ENCODE measurements at regions not wholly inside any gene's neighbourhood (a gene's known extent, or its start where the extent isn't known, plus 50 kb on each side); places are given as distances from the start of the nearest gene placed in this dataset.

DNA sequence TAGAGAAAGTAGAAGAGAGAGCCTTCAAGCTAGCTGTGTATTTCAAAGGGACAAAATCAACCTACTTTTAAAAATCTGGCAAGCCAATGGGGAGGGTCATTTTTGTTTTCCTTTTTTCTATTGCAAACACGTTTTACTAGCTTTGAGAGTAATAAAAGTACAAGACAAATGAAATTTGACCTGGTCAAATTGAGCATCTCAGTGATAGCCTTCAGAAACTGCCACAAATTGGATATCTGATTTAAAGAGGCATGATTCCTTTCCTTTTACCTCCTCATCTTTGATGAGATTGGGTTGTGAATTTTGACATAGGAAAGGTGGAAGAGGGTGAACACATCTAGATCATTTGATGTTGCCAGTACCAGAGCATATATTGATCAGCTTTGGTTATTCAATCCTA, 53.6 kb upstream of the RBMS3 start:
- no peak for TF ChIP-seq EED (IDR thresholded peaks at IDR 0.05; ENCODE audit: low read depth)
- no peak for TF ChIP-seq NFIC (IDR thresholded peaks at IDR 0.05; ENCODE audit: low read depth, low read length)
- no peak for TF ChIP-seq NFYA (IDR thresholded peaks at IDR 0.05; ENCODE audit: borderline replicate concordance, low read depth, low read length)
- TF ChIP-seq, protein P1, sequence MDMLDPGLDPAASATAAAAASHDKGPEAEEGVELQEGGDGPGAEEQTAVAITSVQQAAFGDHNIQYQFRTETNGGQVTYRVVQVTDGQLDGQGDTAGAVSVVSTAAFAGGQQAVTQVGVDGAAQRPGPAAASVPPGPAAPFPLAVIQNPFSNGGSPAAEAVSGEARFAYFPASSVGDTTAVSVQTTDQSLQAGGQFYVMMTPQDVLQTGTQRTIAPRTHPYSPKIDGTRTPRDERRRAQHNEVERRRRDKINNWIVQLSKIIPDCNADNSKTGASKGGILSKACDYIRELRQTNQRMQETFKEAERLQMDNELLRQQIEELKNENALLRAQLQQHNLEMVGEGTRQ (IDR thresholded peaks at IDR 0.05; ENCODE audit: borderline replicate concordance, low read depth, low read length) = no peak
- no peak for TF ChIP-seq ZNF207 (IDR thresholded peaks at IDR 0.05; ENCODE audit: borderline replicate concordance)
- no peak for TF ChIP-seq ZBED1 (IDR thresholded peaks at IDR 0.05; ENCODE audit: borderline replicate concordance)
- TF ChIP-seq, protein P2, sequence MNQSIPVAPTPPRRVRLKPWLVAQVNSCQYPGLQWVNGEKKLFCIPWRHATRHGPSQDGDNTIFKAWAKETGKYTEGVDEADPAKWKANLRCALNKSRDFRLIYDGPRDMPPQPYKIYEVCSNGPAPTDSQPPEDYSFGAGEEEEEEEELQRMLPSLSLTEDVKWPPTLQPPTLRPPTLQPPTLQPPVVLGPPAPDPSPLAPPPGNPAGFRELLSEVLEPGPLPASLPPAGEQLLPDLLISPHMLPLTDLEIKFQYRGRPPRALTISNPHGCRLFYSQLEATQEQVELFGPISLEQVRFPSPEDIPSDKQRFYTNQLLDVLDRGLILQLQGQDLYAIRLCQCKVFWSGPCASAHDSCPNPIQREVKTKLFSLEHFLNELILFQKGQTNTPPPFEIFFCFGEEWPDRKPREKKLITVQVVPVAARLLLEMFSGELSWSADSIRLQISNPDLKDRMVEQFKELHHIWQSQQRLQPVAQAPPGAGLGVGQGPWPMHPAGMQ (IDR thresholded peaks at IDR 0.05; ENCODE audit: borderline replicate concordance) = no peak
- H3K9ac ChIP-seq (ENCODE audit: control insufficient read depth, insufficient read depth, low read length) = no peak overlapping the region
- no peak overlapping the region for H3K4me2 ChIP-seq (ENCODE audit: control insufficient read depth, insufficient read depth)
- DNase-seq (ENCODE audit: low read depth, low spot score) = no peak
- ChIA-PET SMC1A (ENCODE audit: uncharacterized antibody, unreplicated experiment) (interaction anchor here (0.9 to 1.9 kb wide), 4 partner anchors 10 to 75 kb away, joined by 3 to 8 read pairs (median 3); no protein-coding TSS in a partner anchor), RAD21 (ENCODE audit: unreplicated experiment) (no interaction called here), POLR2A (no interaction called here), CTCF (interaction anchor here (1.2 kb wide), 1 partner anchor 20 kb away, joined by 3 read pairs; no protein-coding TSS in a partner anchor)
- H3K27me3 ChIP-seq (replicated peaks in 1 of 2; ENCODE audit: control insufficient read depth in 2 of 2, insufficient read depth in 2 of 2, low read length in 1 of 2) = no peaks in the 10 kb centered on the region; a peak in 1 of 4 replicates
- no peak overlapping the region for H3K27ac ChIP-seq (ENCODE audit: control insufficient read depth, insufficient read depth)
- 8% methylated on average over 1 of the region's 1 CpG for WGBS (ENCODE audit: insufficient coverage, insufficient replicate concordance, low lambda C conversion rate, missing lambda C conversion rate)
- no peaks in the 10 kb centered on the region for H3K9me3 ChIP-seq (replicated peaks; ENCODE audit: control insufficient read depth, insufficient read depth, low read length)
- FAIRE-seq = no peak
- H3K36me3 ChIP-seq (ENCODE audit: control insufficient read depth in 2 of 2, insufficient read depth in 2 of 2, low read length in 1 of 2) = no peaks in the 10 kb centered on the region
- intact Hi-C loops (cut with micrococcal nuclease; ENCODE audit: unreplicated experiment) = no loop called here
- H4K20me1 ChIP-seq (ENCODE audit: control insufficient read depth, insufficient read depth) = no peaks in the 10 kb centered on the region
- no peaks in the 10 kb centered on the region for H3K79me2 ChIP-seq (ENCODE audit: control insufficient read depth, insufficient read depth, low read length)
- no peak for ATAC-seq
- no peak overlapping the region for H3K4me3 ChIP-seq
- no peaks in the 10 kb centered on the region for H3K4me1 ChIP-seq (ENCODE audit: control insufficient read depth, insufficient read depth, low read length)
- BruUV-seq (replicated peaks) = no TSS peak
- H2AFZ ChIP-seq (ENCODE audit: control insufficient read depth, low read depth, low read length) = no peak overlapping the region
- in situ Hi-C loops (cut with MboI) = no loop called here

All from GM12878 (cell line).